SHP77 treated with DMSO at 0.1 percent for 48 hours (cell line): ENCODE measurements at regions not wholly inside any gene's neighbourhood (a gene's known extent, or its start where the extent isn't known, plus 50 kb on each side); places are given as distances from the start of the nearest gene placed in this dataset.

Experiments
- DNase-seq: peaks from one replicate; lab custom pipeline; 2025; lab: John Stamatoyannopoulos, UW

DNA sequence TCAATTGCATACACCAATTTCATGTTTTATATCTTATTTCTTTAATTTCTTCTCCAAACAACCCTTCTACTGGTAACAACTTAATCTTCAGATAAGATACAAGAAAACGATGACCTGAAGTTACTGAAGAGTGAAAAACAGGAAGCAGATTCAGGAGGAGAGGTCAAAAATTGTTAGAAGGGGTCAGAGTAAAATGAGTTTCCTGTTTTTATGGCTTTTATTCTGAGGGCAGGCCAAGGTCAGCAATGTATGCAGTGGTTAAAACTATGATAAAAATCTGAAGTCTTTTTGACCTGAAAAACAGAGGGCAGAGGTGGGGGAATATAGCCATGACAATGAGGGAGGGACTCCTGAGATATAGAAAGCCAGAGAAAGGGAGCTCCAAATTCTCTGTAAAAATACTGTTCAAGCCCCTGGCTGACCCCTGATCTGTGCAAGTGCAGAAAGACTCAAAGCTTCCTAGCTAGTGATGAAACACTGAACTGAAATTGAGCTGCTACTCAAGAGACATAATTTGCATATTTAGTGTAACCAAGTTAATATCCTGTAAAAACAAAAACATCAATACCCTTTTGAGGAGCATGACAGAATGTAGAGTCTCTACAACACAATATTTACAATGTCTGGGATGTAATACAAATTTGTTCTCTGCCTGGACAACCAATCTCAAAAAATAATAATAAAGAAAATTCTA lies 514.3 kb upstream of the SEL1L start:
- no peak for DNase-seq

DNA sequence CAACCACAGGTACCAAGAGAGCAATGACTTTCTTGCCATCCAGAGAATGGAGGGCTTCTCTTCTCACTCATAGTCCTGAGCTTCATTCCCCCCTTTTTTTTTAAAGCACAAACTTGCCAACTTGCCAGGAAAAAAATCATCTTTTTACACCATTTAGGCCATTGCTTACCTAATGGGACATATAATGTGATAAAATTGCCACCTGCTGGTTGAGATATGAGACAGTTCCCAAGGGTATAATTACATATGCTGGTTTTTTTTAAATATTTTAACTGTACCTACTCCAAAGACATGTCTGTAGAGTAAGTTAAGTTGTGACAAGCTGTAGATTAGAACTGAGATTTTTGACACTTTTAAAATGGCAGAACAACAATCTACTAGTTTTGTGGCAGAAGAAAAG lies 519.1 kb upstream of the SEL1L start:
- no peak for DNase-seq

DNA sequence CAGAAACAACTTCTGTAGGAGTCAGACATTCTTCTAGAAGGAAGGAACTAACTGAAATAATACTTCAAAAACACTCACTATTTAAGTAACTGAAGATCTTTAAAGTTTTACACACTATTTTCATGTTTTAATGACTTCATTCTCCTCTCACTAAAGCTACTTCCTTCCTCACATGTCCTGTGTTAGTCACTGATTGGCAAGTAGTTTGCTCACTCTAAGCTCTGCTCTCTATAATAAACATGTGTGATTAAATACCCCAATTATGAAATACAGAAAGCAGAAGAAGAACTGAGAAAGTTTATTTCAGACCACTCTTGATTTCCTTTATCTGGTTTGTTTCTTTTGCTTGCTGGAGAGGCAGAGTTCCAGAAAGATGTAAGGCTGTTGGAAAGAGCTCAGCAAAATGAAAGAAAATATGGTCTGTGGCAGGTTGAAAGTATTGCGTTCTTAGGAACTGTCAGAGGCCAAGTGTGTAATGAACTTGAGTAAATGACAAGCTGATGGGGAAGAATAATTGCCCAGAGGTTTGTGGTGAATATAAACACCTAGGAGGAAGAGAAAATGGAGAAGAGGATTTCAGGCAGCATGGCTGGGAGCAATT lies 522.0 kb upstream of the SEL1L start:
- DNase-seq: no peak

DNA sequence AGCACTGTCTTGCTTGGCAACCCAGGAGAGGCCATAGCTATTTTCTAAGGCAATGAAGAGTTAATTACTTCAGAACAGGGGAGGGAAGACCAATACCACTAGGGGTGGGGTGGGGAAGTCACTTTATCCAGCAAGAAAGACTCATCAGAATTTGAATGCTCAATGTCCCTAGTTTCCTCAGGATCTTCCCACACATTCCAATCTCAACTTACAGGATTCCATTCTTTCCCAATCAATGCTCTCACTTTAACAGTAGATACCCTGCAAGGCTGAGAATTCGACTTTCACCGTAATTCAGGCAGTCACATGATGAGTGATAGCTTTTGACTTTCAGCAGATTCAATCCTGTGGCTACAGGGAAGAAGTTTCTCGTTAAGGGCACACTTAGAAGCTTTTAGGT lies 526.6 kb upstream of the SEL1L start:
- no peak for DNase-seq

DNA sequence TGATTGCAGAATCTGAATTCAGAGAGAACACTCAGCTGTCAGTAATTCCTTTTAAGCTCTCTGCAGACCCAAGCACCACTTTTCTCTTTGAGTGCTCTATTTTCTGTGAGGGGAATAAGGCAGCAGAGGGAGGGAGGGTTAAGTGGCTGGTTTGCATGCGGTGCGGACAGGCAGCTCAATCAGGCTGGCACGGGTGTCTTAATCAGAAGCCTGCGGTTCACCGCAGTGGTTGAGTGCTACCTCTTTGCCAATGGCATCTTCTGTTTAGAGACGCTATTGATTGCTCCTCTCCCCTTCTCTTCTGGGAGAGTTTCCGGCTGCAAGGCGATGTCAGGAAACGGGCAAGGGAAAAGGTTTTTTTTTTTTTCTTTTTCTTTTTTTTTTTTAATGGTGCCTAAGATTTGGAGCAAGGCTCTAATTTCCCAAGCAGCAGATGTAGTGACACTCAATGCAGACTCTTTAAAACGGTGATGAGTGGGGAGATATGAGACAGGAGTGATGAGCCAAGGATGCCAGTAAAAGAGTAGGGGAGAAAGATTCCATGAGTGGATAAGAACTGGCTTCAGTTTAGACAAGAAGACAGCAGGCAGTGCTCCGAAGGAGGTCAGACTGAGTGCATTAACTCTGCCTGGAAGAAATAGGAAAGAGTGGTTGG lies 533.7 kb upstream of the SEL1L start:
- no peak for DNase-seq

DNA sequence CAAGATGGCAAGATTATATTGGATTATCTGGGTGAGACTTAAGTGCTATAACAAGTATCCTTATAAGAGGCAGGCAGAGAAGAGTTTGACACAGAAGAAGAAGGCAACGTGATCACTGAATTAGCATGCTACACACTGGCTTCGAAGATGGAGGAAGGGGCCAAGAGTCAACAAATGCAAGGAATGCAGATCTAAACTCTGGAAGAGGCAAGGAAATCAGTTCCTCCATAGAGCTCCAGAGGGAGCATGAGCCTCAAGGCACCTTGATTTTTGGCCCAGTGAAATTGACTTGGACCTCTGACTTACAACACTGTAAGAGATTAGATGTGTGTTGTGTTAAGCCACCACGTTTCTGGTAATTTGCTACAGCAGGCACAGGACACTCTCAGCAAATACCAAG lies 536.4 kb upstream of the SEL1L start:
- no peak for DNase-seq

DNA sequence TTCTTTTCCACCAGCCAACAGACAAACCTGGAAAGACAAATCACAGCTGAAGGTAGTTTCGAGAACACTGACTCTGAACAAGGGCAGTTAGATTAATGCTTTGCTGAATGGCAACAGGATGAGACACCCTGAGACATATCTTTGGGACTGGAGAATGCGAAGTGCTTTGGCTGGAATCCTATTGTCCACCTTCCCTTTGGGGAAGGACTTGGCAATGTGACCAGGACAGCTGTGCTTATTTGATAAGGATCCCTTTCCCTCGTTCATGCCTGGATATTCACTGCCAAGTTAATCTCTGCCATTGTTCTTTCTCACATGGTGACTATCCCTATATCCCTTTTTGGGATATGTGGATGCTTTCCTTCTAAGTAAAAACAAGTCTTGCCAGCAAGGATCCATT lies 537.1 kb upstream of the SEL1L start:
- DNase-seq: no peak

DNA sequence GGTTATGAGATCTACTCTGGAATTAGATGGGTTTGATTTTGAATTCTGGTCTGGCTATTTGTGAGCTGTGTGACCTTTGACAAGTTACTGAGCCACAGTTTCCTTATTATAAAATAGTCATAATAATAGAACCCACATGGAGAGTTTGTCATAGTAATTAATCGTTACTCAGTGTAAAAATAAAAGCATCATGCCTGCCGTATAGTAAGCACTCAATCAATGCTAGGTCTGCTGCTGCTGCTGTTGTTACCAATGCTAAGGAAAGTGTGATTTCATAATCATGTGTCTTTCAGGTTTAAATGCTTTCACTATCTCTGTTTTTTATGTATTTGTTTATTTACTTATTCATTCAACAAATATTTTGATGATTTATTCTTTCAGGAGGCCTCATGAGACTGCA lies 539.9 kb upstream of the SEL1L start:
- DNase-seq: no peak

DNA sequence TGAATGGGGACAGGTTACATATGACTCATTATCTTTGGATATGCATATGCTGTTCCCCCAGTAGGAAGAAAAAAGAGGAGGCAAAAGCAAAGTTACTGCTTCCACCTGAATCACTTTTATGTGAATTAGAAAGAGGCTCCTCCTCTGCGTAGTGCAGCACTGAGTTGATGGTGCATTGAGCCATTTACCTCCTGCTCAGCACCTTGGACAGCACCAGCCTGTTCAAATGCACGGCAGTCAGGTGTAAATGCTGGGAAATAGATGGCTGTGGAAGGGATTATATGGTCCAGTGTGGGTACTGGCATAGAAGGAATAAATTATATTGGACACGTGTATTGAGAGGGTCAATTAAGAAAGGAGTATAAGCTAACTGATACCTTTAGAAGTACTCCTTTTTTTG lies 541.9 kb upstream of the SEL1L start:
- DNase-seq: no peak

DNA sequence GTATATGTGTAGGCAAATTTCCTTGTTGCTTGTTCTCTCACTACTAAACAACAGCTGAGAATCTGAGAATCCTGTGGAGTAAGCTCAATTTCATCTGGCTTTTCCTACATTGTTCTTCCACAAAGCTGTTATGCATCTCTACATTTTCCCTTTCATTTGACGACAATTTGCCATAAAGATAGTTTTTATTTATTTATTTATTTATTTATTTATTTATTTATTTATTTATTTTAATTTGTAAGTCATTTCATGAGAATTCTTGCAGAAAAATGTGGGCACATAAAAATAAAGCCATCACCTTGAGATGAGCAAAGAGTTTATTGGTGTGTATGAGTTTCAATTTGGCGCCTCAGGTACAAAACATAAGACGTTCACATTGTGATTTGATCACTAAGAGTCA lies 545.9 kb upstream of the SEL1L start:
- DNase-seq: no peak

DNA sequence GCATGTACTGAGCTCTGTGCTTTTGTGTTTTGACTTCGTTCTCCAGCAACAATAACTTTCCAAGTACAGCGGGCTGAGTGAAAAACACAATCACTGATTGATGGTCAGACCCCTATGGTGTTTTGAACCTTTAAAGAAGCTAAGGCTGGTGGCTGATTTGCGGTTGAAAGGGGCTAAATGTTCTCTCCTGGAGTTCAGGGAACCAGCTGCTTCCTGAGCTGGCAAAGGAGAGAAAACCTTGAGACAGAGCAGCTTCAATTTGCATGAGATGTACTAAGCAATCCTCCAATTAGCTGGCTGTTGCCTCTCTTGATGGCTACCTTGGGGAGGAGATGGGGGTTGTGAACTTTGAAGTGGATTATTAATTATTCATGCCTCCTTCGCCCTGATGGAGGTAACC lies 546.7 kb upstream of the SEL1L start:
- DNase-seq: no peak

DNA sequence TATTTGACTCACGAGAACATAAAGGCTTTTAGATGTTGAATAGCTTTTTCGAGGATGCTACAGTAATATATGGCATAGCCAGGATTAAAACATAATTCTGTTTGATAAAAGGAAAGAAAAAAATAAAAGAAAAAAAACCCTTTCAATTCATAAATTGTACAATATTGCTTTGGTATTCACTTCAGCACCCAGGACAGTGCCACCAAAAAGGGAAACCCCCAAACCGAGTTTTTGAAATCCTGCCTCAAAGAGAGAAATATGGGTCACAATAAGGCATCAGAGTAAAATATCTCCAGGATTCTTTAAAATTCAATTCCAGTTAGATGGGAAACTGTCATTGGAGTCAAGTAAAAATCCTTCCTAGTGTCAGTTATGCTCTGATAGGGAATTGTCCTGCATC lies 551.2 kb upstream of the SEL1L start:
- DNase-seq: no peak

DNA sequence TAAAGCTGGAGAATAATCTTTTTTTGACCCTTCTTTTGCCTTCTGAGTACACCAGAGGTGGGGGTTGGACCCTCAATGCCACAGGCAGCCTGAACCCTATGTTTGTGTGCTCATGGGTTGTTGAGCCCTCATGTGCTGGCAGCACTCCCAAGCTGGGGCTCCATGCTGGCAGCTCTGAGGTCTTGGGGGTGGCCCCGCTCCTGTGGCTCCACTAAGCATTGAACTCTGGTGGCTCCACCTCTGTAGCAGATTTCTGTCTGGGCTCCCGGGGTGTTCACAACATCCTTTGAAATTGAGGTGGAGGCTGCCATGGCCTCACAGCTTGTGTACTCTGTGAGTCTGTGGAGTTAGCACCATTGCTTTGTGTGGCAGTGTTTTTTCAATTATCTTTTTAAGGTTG lies 557.4 kb upstream of the SEL1L start:
- no peak for DNase-seq

DNA sequence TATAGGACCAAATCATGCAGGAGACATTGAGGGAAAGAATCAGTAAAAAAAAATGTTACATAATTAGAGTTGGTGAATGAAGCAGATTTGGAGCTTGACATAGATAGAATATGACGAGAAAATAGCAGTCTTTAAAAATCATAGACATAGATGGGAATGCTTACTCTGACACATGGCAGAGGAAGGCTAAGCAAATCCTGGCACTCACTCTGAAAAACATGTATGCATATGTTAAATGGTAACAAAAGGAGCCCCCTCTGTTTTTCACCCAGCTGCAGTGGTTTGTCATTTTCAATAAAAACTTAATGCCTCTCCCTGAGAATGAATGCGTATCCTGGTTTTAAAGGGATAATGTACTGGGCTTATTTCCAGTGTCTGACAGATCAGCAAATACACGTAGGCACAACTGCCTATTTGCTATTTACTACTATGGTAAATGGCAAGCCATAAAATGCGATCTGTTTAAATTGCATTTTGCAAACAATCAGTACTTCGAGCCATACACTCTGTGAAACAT lies 561.2 kb upstream of the SEL1L start:
- DNase-seq: no peak

DNA sequence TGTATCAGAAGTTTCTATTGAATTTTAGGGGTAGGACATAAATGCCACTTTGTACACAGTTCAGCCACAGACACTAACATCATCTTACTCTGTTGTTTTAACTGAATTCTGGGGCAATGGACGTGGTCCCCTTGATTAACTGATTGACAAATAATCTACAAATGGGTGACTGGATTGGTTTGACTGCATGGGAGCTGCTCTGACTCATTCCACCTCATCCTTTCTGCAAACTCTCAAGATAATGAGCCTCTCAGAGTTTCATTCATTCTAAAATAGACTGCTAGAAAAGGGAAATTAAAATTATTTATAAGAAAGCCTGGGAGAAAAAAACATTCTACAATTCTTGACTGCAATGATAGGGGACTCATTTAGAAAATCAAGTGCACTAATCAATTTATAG lies 570.4 kb upstream of the SEL1L start:
- DNase-seq: no peak

DNA sequence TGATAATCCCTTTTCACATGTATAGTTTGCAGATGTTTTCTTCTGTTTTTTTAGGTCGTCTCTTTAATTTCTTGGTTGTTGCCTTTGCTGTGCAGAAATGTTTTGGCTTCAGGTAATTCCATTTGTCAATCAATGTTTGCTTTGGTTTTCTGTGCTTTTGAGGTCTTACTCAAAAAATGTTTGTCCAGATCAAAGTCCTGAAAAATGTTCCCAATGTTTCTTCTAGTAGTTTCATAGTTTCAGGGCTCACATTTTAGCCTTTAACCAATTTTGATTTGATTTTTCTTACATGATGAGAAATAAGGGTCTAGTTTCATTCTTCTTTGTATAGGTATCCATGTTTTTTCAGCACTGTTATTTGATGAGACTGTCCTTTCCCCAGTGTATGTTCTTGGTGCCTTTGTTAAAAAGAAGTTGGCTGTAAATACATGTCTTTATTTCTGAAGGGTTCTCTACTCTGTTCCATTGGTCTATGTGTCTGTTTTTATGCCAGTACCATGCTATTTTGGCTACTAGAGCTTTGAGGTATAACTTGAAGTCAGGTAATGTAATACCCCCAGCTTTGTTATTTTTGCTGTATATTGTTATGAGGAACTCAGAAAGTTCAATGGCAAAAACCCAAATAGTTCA lies 578.7 kb upstream of the SEL1L start:
- no peak for DNase-seq

DNA sequence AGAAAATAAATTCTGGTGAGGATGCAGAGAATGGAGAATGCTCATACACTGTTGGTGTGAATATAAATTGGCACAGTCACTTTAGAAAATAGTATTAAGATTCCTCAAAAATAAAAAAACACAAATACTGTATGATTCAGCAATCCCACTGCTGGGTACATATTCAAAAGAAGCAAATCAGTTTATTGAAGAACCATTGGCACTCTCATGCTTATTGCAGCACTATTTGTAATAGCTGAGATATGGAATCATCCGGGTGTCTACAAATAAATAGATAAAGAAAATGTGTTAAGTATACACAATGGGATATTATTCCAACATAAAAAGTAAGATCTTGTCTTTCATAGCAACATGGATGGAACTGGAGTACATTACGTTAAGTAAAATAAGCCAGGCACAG lies 579.4 kb upstream of the SEL1L start:
- DNase-seq: no peak

DNA sequence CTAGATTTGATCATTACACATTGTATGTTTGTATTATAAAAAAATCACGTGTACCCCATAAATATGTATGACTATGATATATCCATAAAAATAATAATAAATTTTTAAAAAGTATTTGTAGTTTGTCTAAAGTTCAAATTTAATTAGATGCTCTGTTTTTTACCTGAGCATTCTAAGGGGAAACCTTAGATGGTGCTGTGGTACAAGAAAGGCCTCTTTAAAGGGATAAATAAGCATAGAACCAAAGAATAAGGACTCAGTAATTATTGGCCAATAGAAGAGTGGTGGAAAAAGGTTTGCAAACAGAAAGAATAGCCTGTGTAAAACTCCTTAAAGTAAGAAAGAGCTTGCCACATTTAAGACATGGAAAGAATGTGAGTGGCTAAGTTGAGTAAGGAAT lies 580.1 kb upstream of the SEL1L start:
- DNase-seq: no peak

DNA sequence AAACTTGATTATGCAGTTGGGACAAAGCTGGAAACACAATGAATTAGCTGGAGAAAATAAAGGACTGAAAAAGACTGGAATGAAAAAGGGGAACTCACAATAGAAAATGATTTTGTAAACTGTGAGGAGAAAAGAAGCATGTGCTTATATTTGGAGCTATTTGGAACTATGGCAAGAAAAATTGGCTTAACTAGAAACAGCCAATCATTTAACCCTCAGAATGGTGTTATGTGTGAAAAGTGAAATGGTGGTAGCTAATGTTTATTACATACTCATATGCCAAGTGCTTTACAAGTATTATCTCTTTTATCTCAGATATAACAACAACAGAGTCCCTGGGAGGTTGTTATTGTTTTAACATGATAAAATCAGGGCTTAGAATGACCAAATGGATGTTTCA lies 583.1 kb upstream of the SEL1L start:
- DNase-seq: no peak

DNA sequence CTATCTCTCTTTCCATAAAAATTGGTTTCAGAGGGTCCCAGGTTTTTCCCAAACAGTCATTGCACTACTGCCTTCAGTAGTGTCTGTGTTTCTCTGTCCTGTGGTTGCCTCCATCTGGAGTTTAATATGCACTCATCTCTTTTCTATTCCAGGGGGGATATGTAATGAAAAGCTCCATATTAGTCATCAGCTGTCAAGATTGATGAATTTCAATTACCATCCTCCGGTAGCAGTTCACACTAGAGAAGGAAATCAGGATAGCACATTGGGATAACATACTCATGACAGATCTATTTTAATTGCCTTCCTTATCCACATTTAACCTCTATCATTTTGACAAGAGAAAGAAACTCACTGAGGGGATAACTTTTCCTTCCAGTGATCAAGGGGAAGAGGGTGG lies 589.0 kb upstream of the SEL1L start:
- no peak for DNase-seq

DNA sequence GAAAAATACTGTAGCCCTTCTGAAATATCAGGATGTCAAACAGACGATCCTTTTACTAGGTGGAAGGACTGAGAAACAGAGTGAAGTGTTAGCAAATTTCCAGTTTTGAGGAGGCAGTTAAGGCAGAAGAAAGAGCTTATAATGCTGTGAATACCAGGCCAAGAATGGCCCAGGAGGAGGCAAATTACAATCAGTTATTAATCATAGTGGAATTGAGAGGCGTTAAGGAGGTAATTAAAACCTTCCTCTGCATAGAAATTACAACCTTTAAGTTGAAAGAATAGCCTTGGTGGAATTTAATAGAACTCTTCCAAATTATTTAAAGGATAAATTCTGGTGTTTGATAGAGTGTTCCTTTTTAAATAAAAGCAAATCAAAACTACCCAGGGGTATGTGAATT lies 590.9 kb upstream of the SEL1L start:
- DNase-seq: no peak

DNA sequence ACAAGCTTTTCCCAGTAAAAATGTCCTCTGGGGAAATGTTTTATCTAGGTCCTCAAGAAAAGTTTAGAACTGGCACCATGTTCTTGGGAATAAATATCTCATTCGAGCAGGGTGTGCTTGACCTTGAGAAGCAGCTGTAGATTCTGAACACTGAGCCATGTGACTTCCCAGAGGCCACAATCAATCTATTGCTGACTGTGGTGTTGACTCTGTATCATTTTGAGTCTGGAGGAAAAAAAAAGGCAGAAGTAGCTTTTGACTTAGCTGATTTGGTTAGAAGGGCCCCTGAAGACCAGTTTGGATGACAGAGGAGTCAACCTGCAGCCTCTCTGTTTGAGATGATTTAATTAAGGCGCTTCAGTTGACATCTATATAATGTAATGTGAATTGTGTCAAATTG lies 592.4 kb upstream of the SEL1L start:
- DNase-seq: no peak

DNA sequence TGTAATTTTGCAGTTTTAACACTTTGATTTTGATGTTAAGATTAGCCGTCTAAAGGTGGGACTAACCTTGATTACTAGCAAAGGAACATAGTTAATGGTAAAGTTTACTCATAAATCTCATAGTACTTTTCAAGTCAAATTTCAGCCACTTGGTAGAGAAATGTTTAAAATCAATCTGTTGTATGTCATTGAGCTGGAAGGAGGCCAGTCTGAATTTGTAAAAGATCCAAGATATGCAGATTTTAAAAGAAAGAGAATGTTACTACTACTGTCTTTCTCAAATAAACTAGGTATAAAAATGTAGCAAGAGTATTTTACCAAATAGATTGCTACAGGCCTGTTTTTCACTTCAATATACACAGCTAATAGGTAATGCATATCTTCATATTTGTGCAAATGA lies 600.8 kb upstream of the SEL1L start:
- DNase-seq: no peak
